ENCODE measurements at regions not wholly inside any gene's neighbourhood (a gene's known extent, or its start where the extent isn't known, plus 50 kb on each side); places are given as distances from the start of the nearest gene placed in this dataset.

DNA sequence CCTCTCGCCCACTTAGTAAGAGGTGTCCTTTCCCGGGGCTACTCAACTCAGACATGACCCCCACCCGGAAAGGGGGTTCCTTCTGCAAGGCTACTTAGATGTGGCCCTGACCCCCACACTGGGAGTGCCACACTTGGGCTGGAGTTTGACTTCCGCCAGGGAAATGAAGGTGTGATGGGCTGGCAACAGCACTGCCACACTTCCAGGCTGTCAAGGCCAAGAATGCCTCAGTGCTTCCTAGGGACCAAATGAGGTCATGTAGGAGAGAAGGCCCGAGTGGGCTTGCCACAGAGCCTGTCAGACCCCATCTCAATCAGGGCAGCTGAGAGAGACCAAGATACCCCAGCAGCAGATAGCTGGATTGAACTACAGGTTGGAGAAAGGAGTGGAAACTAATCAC lies 55.5 kb downstream of the DRD1 start:
- DNase-seq (ENCODE audit: low read depth in 3 of 3): no peak

DNA sequence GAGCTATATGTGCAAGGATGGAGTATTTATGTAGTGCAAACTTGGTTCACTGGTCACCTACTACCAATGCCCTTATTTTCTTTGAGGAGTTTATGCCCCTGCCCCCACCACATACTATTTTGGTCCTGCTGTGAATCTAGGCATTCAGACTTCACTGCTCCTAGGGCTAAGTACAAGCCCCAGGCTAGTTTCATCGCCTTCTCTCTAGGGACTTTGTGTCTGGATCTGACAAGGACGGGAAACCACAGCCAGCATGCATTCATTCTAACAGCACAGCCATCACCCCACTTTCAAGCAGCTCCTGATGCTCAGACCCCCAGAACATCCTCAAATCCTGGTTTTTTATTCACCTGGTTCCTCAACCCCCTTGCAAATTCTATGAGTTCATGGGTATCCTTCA lies 56.8 kb downstream of the DRD1 start:
- no peak for DNase-seq (ENCODE audit: low read depth in 3 of 3)

DNA sequence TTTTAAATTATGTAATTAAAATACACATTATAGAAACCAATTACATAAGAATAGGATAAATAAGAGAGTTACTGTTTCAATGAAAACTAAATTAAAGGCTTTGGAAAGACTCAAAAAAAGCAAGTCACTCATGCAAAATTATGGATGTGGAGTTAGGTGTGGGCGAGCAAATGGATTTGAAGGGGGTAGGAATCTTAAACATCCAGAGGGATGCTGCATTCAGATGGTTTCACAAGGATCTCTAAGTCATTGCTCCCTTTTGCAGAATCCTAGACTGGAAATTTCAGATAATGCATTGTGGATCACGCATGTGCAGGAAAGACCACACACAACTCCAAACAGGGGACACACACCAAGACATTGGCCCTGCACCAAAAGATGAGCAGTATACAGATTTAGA lies 57.5 kb downstream of the DRD1 start:
- no peak for DNase-seq (ENCODE audit: low read depth in 3 of 3)

DNA sequence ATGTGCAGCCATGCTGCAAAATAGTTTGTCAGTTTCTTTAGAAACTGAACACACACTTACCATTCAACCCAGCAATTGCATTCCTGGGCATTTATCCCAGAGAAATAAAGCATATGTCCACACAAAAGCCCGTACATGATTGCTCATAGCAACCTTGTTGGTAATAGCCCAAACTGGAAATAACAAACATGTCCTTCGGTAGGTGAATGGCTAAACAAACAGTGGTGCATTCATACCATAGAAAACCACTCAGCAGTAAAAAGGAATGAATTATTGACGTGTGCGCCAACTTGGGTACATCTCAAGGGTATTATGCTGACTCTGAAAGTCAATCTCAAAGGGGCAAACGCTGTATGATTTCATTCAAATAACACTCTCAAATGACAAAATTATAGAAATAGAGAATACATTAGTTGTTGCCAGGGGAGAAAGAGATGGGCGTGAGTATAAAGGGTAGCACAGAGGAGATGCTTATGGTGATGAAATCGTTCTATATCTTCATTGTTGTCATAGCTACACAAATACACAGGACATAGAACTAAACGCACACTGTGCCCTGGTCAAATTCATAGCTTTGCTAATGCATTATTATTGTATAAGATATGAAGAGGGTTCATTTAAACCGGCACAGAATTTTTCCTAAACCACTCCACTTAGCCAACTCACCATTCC lies 58.2 kb downstream of the DRD1 start:
- DNase-seq (ENCODE audit: low read depth in 3 of 3): no peak

DNA sequence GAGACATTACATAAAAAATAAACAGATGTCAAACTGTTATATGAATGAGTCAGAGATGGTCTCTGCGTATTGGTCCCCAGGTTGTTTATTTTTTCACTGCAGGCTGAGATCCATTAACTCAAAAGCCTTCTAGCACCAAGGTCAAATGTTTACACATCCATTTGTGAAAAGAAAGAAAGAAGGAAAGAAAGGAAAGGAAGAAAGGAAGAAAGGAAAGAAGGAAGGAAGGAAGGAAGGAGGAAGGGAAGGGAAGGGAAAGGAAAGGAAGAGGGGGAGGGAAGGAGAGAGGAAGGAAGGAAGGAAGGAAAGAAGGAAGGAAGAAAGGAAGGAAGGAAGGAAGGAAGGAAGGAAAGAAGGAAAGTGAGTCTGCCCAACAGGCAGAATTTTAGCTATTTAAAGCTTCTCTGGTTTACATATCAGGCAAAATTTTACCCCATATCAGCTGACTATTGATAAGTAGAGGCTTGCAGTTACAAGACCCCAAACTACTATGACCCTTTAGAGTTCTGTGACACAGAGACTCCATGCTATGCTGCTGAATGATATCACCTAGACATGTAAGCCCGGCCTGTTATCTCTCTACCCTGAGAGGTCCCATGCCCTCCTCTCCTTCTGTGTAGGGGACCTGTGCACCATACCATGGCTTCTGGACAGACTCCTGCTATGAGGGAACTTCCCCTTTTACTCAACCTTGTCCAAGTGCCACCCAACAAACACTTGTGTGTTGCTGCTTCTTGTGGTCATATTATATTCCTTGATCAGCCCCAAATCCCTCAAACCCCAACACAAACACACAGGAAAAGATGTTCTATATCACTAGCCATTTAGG lies 59.0 kb downstream of the DRD1 start:
- no peak for DNase-seq (ENCODE audit: low read depth in 3 of 3)

DNA sequence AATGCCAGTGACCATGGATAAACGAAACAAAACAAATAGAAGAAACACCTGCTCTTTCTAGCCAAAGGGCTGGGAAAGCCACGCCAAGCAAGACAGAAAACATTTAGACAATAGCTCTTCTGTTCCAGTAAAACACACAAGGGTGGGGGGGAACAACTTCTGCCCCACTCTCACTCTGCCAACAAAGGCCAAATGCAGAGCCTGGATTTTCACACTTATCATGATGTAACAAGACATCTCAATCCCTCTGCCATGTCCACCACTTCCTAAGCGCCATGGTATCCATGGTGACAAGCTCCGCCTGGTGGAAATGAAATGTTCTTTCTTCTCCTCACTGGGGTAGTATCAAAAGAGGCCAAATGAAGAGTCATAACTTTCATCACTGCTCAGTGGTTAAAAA lies 60.6 kb downstream of the DRD1 start:
- DNase-seq (ENCODE audit: low read depth in 3 of 3): no peak

DNA sequence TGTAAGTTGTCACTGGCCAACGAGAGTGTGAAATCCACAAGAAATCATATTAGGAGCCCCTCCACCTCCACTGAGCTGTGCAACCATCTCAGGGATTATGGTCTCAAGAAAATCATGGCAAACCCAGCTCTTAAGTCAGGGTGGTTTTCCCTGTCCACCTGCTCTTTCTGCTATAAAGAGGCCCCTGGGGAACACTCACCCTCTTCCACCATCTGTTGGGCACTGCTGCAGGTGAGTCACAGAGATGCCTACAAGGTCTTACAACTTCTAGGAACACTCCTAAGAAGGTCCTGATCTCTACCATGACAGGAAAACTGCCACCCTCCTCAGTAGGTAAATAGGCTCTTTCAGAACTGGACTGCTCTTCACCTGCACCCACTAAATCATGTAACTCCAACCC lies 61.8 kb downstream of the DRD1 start:
- DNase-seq (ENCODE audit: low read depth in 3 of 3): no peak

DNA sequence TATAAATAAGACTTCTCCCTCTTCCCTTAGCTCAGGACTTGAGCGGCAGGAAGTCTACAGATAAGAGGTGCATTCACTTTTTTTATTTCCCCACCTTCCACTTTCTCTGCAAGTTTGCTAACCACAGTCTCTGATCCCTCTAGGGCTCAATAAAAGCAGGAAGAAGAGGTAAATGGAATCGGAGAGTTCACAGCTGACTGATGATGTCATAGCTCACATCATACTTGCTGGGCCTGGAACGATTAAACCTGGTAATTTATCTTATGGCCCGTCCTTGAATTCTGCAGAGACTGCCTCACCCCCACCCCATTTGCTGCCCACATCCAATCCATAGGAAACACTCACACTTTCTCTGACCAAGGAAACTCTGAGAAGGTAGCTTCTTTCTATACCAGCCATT lies 62.9 kb downstream of the DRD1 start:
- DNase-seq (ENCODE audit: low read depth in 3 of 3): no peak

DNA sequence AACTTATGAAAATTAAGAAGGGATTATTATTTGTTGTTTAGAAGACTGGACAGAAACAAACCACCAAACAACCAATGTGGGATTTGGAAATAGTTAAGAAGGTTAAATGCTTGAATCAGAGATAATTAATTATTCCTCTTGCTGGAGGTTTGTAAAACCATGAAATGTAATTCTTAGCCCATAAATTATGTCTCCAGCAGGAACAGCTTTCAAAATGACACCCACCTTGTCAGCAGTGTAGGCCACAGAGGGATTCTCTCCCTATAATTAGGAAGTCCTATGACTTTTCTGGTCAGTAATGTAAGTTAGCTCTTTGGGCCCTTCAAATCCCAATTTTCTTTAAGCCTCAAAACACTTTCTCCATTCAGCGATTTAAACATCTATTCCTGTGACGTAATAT lies 63.3 kb downstream of the DRD1 start:
- DNase-seq (ENCODE audit: low read depth in 3 of 3): no peak

DNA sequence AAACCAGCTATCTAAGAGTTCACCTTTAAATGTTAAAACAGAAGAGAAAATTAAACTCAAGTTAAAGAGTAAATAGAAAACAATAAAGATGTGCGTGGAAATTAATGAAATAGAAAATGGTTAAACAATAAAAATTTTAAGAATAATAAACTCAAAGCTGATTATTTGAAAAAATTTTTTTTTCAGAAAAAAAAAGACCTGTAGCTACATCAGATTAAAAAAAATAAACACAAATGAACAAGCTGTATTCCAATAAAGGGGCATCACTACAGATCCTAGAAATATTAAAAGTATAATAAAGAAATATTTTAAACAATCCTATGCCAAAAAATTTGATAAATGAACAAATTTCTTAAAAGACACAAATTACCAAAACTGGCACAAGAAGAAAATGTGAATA lies 64.1 kb downstream of the DRD1 start:
- no peak for DNase-seq (ENCODE audit: low read depth in 3 of 3)

DNA sequence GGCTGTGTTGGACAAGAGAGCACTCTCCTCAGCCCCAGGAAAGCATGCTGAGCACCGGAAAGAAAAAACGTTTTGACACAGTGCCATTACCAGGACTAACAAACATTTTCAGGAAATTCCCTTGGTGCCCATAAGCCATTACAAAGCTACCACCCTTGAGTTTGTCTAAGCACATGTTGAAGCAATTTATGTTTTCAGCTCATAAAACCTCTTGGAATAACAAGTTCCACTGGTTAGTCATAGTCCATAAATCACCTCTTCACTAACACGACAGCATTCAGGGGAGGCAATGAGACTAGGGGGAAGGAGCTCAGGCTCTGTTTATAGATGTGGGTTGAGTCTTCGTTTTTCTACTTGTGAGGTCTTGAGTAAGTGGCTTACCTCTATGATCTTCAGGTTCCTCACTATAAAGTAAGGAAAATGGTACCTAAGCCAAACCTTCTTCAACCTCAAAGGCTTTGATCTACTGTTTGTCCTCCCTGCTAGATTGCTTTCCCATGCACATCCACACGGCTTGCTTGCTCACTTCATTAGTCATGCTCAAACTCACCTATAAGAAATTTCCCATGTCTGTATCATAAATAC lies 65.4 kb downstream of the DRD1 start:
- DNase-seq (ENCODE audit: low read depth in 3 of 3): no peak

DNA sequence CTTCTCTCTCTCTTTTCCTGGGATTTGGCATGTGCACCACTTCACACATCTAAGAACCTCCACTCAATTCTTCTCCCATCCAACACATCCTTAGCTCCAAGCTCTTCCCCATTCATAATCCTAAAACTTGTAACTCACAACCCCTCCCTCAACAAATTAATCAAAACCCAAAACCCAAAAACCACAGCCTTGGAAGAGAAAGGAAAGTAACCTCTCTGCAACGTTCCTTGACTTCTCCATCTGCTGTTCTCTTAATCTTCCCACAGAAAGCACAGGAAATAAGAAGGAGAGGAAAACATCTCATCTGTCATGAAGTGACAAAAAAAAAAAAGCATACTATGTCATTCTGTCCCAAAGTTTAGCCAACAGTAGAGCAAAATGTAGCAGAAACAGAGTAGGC lies 66.2 kb downstream of the DRD1 start:
- DNase-seq (ENCODE audit: low read depth in 3 of 3): no peak

DNA sequence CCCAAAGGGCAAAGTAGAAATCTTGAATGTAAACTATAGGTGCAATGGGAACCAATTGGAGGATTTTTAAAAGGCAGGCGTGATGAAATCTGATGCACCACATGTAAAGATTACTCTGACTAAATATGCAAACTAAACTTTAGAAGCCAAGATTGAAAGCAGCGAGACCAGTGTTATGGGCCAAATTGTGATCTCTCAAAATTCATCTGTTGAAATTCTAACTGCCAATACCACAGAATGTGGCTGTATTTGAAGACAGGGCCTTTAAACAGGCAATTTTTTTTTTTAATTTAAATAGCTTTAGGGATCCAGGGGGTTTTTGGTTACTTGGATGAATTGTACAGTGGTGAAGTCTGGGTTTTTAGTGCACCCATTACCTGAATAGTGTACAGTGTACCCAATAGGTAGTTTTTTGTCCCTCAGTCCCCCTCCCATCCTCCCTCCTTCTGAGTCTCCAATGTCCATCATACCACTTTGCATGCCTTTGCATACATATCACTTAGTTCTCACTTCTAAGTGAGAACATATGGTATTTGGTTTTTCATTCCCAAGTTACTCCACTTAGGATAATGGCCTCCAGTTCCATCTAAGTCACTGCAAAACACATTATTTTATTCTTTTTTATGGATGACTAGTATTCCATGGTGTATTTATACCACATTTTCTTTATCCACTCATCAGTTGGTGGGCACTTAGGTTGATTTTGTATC lies 69.7 kb downstream of the DRD1 start:
- DNase-seq (ENCODE audit: low read depth in 3 of 3): no peak

DNA sequence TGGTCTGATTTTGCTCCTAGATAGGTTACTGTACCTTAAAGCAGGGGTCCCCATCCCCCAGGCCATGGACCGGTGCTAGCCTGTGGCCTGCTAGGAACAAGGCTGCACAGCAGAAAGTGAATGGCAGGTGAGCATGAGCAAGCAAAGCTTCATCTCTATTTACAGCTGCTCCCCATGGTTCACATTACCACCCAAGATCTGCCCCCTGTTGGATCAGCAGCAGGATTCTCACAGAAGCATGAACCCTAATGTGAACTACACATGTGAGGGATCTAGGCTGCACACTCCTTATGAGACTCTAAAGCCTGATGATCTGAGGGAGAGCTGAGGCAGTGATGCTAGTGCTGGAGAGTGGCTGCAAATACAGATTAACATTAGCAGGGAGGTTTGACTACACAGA lies 78.1 kb downstream of the DRD1 start:
- DNase-seq (ENCODE audit: low read depth in 3 of 3): no peak

DNA sequence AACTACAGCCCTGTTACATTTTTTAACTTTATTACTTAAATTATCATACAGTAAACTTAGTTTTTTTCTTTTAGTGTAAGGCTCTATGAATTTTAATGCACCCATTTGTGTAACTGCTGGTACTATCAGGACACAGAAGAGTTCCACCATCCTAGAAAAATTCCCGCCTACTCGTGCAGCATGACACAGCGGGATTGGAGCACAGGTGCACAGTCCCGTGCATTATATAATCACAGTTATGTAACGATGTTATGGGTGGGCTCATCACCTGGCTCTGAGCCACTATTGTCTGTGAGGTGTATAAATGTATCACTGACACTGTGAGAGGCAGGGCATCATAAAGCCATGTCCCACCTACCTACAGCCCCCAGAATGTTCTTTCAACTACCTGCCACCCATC lies 80.7 kb downstream of the DRD1 start:
- no peak for DNase-seq (ENCODE audit: low read depth in 3 of 3)

DNA sequence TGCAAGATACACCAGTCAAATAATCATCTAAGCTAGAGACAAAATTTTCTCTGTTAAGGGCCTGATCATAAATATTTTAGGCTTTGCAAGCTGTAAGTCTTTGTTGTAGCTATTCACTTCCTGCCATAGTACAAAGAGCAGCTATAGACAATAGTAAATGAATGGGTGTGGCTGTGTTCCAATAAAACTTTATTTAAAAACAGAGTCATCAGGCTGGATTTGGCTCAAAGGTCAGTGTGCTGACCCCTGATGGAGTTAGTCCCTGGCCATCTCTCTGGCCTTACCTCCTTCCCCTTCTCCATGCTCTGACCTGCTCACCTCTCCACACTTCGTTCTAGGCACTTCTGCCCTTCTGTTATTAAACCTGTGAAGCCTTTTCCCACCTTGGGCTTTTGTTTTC lies 86.0 kb downstream of the DRD1 start:
- DNase-seq (ENCODE audit: low read depth in 3 of 3): no peak

DNA sequence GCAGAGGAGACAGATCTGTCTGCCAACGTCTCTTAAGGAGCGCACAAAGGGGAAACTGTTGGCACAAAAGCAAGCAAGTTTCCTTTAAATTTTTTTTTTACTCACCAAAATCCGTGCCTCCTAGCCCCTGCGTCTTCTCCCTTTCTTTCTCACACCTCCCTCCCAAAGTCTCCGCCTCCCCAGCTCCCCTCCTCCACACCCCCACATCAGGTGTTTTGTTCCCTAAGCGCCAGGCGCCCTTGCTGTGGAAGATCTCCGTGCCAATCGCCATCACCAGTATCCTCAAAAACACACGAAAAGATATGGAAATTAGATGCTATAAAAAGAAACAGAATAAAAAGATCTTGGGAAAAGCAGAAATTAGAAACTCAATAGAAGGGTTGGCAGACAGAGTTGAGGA lies 87.6 kb downstream of the DRD1 start:
- no peak for DNase-seq (ENCODE audit: low read depth in 3 of 3)

DNA sequence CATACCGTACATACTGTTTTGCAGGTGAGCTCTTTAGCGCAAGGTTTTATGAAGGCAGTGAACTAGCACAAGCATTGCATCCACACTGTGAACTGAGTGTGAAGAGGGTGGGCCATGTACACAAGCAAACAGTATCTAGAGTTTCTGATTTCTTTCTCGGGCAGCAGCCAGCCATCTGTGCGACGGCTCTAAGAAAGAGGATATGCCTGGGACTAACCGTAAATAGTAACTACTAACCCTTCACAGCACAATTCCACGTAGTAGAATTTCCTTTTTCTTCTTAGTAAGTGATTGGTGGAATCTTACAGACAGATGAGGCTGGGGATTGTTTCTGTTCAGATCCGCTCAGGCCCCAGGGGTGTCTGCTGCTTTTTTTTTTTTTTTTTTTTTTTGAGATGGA lies 89.0 kb downstream of the DRD1 start:
- DNase-seq (ENCODE audit: low read depth in 3 of 3): no peak

DNA sequence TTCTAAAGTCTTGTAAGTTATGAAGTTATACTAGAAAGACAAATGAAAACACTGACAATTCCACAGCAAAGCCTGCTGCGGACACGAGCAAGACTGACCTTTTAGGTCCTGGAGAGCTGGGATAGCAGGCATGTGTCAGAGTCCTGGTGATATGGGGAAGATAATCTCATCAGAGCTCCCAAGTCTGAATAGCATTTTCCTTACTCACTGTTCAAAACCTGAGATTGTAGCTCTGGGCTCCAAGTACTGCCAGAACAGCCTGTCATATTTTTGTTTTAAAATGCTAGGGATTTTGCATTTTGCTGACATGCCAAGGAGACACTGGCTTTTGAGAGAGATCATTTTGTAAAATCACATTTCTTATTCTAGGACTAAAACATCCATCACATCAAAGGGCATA lies 90.1 kb downstream of the DRD1 start:
- no peak for DNase-seq (ENCODE audit: low read depth in 3 of 3)

DNA sequence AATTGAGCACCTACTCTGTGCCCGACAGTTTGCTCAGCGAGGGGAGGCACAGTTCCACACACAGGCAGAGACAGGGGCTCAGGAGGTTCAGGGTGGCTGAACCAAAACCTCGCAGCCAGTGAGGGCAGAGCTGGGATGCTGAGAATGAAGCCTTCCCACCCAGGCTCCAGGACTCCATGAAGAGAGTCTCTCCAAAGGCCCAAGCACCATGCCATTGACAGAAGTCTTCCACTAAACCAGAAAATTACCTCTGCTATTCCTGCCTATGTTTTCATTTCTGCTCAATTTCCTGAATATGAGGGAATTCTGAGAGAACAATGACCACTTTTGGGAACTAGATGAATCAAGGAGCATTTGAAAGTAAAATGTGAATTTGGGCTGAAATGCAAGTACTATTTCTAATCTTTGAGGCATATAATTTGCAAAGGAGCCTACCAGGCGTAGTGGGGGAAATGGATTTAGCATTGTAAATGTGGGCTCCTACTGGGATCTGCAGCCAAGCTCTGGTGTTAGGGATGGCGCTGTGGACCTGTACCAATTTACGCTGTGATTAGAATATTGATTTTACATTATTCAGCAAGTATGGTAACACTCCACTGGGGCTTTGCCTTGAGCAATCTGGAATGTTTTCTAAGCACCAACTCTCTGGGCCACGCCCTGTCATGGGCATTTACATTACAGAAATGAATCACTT lies 91.9 kb downstream of the DRD1 start:
- no peak for DNase-seq (ENCODE audit: low read depth in 3 of 3)

DNA sequence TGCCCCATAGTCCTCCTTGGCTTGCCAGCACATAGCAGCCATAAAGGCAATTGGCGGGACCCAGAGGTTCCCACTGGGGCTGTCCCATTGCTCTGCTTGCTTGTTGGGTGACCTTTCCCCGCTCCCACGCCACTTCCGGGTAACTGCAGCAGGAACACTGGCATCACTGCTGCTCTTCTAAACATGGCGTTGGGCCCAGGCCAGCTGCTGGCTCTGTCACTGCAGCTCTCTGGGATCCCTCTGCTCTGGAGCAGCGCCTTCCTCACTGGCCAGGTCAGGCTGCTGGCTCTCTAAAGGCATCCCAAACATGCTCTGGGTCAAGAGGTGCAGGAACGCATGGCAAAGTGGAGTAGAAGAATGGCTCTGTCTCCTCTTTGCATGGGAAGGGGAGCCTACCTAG lies 92.9 kb downstream of the DRD1 start:
- no peak for DNase-seq (ENCODE audit: low read depth in 3 of 3)

DNA sequence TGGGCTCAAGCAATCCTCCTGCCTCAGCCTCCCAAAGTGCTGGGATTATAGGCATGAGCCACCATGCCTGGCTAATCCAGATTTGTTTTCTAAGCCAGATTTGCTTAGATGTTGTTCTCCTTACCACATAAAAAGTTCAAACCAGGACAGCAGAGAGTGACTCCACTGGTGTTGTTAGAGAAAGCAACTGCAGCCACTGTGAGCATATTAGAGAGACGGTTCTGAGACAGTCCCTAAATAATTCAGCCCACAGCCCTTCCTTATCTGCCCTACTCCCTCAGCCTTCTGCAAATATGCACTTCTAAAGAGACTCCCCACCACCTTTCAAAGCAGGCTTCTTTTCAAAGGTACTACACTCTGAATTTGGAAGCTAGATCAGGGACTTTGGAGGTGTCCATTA lies 96.1 kb downstream of the DRD1 start:
- DNase-seq (ENCODE audit: low read depth in 3 of 3): no peak
